Lower leg skin (tissue), 3 donors: ENCODE measurements at regions not wholly inside any gene's neighbourhood (a gene's known extent, or its start where the extent isn't known, plus 50 kb on each side); places are given as distances from the start of the nearest gene placed in this dataset.

ENCODE experiments used
- CTCF ChIP-seq, 3 donors: fragments of 450-650 bp; IDR thresholded peaks; one replicate each; pipeline ENCODE4 v1.5.1; 2016; ENCODE audit warnings: antibody characterized with exemption in 3 of 3, mild to moderate bottlenecking in 3 of 3, moderate library complexity in 2 of 3
- POLR2A ChIP-seq, 2 donors: fragments of 450-650 bp; IDR thresholded peaks; one replicate each; pipeline ENCODE4 v1.6.1; 2016 to 2017; ENCODE audit warnings: antibody characterized with exemption in 2 of 2, mild to moderate bottlenecking in 1 of 2, moderate library complexity in 1 of 2

- TF ChIP-seq CTCF (IDR thresholded peaks at IDR 0.05) (no peak), POLR2A (IDR thresholded peaks at IDR 0.05) (no peak)
Measured at GRCh38 chr7:9680713-9681112, 1247.3 kb downstream of the NXPH1 start.
